ENCODE measurements at regions not wholly inside any gene's neighbourhood (a gene's known extent, or its start where the extent isn't known, plus 50 kb on each side); places are given as distances from the start of the nearest gene placed in this dataset.

GRCh38 chr21:28156590-28156989 is 836.1 kb downstream of the LTN1 start:
- TF ChIP-seq CTCF (conservative IDR thresholded peaks at IDR 0.05; ENCODE audit: low read depth in 2 of 2) (no peak), POLR2AphosphoS5 (IDR thresholded peaks at IDR 0.05; ENCODE audit: low read depth) (no peak), EZH2phosphoT487 (IDR thresholded peaks at IDR 0.05; ENCODE audit: unreplicated experiment) (no peak), REST (IDR thresholded peaks at IDR 0.05; ENCODE audit: unreplicated experiment) (no peak), EZH2 (IDR thresholded peaks at IDR 0.05; ENCODE audit: low read depth, unreplicated experiment) (no peak), STAT1 (IDR thresholded peaks at IDR 0.05; ENCODE audit: unreplicated experiment) (no peak), JUNB (IDR thresholded peaks at IDR 0.05; ENCODE audit: unreplicated experiment) (no peak), CREB1 (CRISPR knock-in tag; IDR thresholded peaks at IDR 0.05; ENCODE audit: low read depth) (no peak)

Measured in GM23338 (cell line).